Common myeloid progenitor, CD34-positive (primary cell): ENCODE measurements at regions not wholly inside any gene's neighbourhood (a gene's known extent, or its start where the extent isn't known, plus 50 kb on each side); places are given as distances from the start of the nearest gene placed in this dataset.
"Not testable (repeated sequence)": the region's sequence is repeated elsewhere in the genome, so short reads cannot be mapped to it uniquely, and the experiment has no call there.

Experiments
- CTCF ChIA-PET: fragments of 350-600 bp; sonication (Branson Sonifier 250); formaldehyde crosslinking; loops from one replicate; lab custom pipeline; 2021; ENCODE audit warnings: antibody characterized with exemption; lab: Charles Lee
- POLR2A ChIA-PET: fragments of 350-600 bp; sonication (Branson Sonifier 250); formaldehyde crosslinking; loops from one replicate; lab custom pipeline; 2021; ENCODE audit warnings: antibody characterized with exemption; lab: Charles Lee
- DNase-seq, 3 donors: peaks; one replicate each; pipeline versions ENCODE4 v3.0.0 to v3.0.0-alpha.2; 2013
- H3K27ac ChIP-seq, 2 experiments: 1 replicate in 1 of 2; 2 replicates in 1 of 2; pipeline ENCODE4 v1.7.0; 2013; ENCODE audit warnings: inconsistent platforms in 2 of 2, low read length in 2 of 2, mild to moderate bottlenecking in 2 of 2, low read depth in 1 of 2, moderate library complexity in 1 of 2; ENCODE audit not compliant: severe bottlenecking in 2 of 2, insufficient read depth in 1 of 2, poor library complexity in 1 of 2
- H3K27me3 ChIP-seq, 5 experiments: replicated peaks in 2 of 5; 1 replicate in 3 of 5; 2 replicates in 2 of 5; pipeline versions ENCODE4 v1.6.1 to v1.7.0; 2013; ENCODE audit warnings: low read length in 4 of 5, mild to moderate bottlenecking in 2 of 5, moderate library complexity in 2 of 5, inconsistent platforms in 1 of 5; ENCODE audit not compliant: insufficient read depth in 5 of 5, control insufficient read depth in 4 of 5
- H3K36me3 ChIP-seq, 4 experiments: 1 replicate in 2 of 4; 2 replicates in 2 of 4; pipeline versions ENCODE4 v1.6.1 to v1.7.0; 2013; ENCODE audit warnings: low read length in 3 of 4, control low read depth in 1 of 4, mild to moderate bottlenecking in 1 of 4; ENCODE audit not compliant: control insufficient read depth in 4 of 4, insufficient read depth in 4 of 4
- H3K4me1 ChIP-seq, 4 experiments: 1 replicate in 3 of 4; 2 replicates in 1 of 4; pipeline versions ENCODE4 v1.6.1 to v1.7.1; 2013; ENCODE audit warnings: low read length in 3 of 4, mild to moderate bottlenecking in 3 of 4, control low read depth in 1 of 4, inconsistent platforms in 1 of 4, moderate library complexity in 1 of 4; ENCODE audit not compliant: control insufficient read depth in 4 of 4, insufficient read depth in 4 of 4; ENCODE audit errors: control extremely low read depth in 1 of 4
- H3K4me3 ChIP-seq, 7 experiments: 1 replicate in 4 of 7; 2 replicates in 3 of 7; pipeline versions ENCODE4 v1.5.1 to v1.7.0; 2013; ENCODE audit warnings: mild to moderate bottlenecking in 7 of 7, low read length in 6 of 7, moderate library complexity in 6 of 7, inconsistent platforms in 2 of 7, low read depth in 2 of 7, control low read depth in 1 of 7; ENCODE audit not compliant: insufficient read depth in 4 of 7, control insufficient read depth in 1 of 7; ENCODE audit errors: extremely low read depth in 1 of 7
- H3K9me3 ChIP-seq, 5 experiments: 1 replicate in 4 of 5; 2 replicates in 1 of 5; pipeline versions ENCODE4 v1.6.1 to v1.7.1; 2013; ENCODE audit warnings: low read length in 4 of 5, mild to moderate bottlenecking in 2 of 5, inconsistent platforms in 1 of 5, low read depth in 1 of 5, moderate library complexity in 1 of 5; ENCODE audit not compliant: control insufficient read depth in 4 of 5, insufficient read depth in 2 of 5; ENCODE audit errors: control extremely low read depth in 1 of 5
- WGBS: methylation state at CpG from one replicate; pipeline ENCODE4 v1.1.5; 2013; ENCODE audit not compliant: insufficient coverage; 5-methylcytosine and 5-hydroxymethylcytosine counted together

- 86% methylated on average over 5 of the region's 5 CpGs for WGBS
- no peak for DNase-seq
- Histone ChIP-seq H3K27ac (no peak overlapping the region), H3K9me3 (peaks cover 0 to 9% (median 3%) of the 10 kb centered on the region in 5 experiments), H3K36me3 (no peaks in the 10 kb centered on the region), H3K4me1 (peaks cover 0 to 4% (median 0%) of the 10 kb centered on the region in 4 experiments), H3K27me3 (peaks cover 0 to 2% (median 0%) of the 10 kb centered on the region in 5 experiments), H3K4me3 (no peak overlapping the region)
- ChIA-PET CTCF (no interaction called here), POLR2A (no interaction called here)
These were observed 381.0 kb downstream of the TSHZ3 start for GRCh38 chr19:30968210-30968609.

GRCh38 chr19:30966486-30966885 lies 382.8 kb downstream of the TSHZ3 start:
- peaks cover 0 to 13% (median 3%) of the 10 kb centered on the region in 5 experiments for H3K9me3 ChIP-seq
- no peak overlapping the region for H3K27ac ChIP-seq
- H3K36me3 ChIP-seq = no peaks in the 10 kb centered on the region
- CTCF ChIA-PET = no interaction called here
- H3K4me3 ChIP-seq = no peak overlapping the region
- peaks cover 0 to 4% (median 0%) of the 10 kb centered on the region in 4 experiments for H3K4me1 ChIP-seq
- no peak for DNase-seq
- H3K27me3 ChIP-seq = peaks cover 0 to 4% (median 0%) of the 10 kb centered on the region in 5 experiments
- POLR2A ChIA-PET = no interaction called here
- WGBS = 92% methylated on average over 4 of the region's 4 CpGs

GRCh38 chr19:30959011-30959410 lies 390.2 kb downstream of the TSHZ3 start:
- Histone ChIP-seq H3K9me3 (peaks cover 0 to 12% (median 3%) of the 10 kb centered on the region in 5 experiments), H3K4me1 (no peaks in the 10 kb centered on the region), H3K27ac (no peak overlapping the region), H3K27me3 (peaks cover 0 to 10% (median 0%) of the 10 kb centered on the region in 5 experiments), H3K4me3 (no peak overlapping the region), H3K36me3 (no peaks in the 10 kb centered on the region)
- POLR2A ChIA-PET = no interaction called here
- no peak for DNase-seq
- CTCF ChIA-PET = no interaction called here
- 100% methylated on average over 3 of the region's 3 CpGs for WGBS

GRCh38 chr19:30955112-30956104 lies 393.8 kb downstream of the TSHZ3 start:
- Histone ChIP-seq H3K9me3 (peaks cover 0 to 1% (median 0%) of the 10 kb centered on the region in 5 experiments), H3K27ac (no peak overlapping the region), H3K4me1 (no peaks in the 10 kb centered on the region), H3K4me3 (no peak overlapping the region), H3K36me3 (no peaks in the 10 kb centered on the region), H3K27me3 (peaks cover 0 to 6% (median 0%) of the 10 kb centered on the region in 5 experiments)
- no peak for DNase-seq
- POLR2A ChIA-PET = no interaction called here
- 91% methylated on average over 7 of the region's 12 CpGs for WGBS
- CTCF ChIA-PET = interaction anchor here (1.7 kb wide), 1 partner anchor 15 kb away, joined by 3 read pairs; no protein-coding TSS in a partner anchor

GRCh38 chr19:30944276-30944932 lies 404.8 kb downstream of the TSHZ3 start:
- 91% methylated on average over 4 of the region's 6 CpGs for WGBS
- POLR2A ChIA-PET = not testable (repeated sequence)

GRCh38 chr19:30943101-30943843 lies 406.0 kb downstream of the TSHZ3 start:
- Histone ChIP-seq H3K9me3 (peaks cover 0 to 3% (median 0%) of the 10 kb centered on the region in 5 experiments), H3K27ac (no peak overlapping the region), H3K36me3 (no peaks in the 10 kb centered on the region), H3K27me3 (peaks cover 0 to 14% (median 5%) of the 10 kb centered on the region in 5 experiments), H3K4me1 (no peaks in the 10 kb centered on the region), H3K4me3 (no peak overlapping the region)
- WGBS = 89% methylated on average over 11 of the region's 13 CpGs
- ChIA-PET POLR2A (no interaction called here), CTCF (interaction anchor here (0.6 to 1.4 kb wide), 2 partner anchors 61 to 279 kb away, joined by 3 read pairs; no protein-coding TSS in a partner anchor)
- DNase-seq = no peak

More at GRCh38 chr19:30944276-30944932, 404.8 kb downstream of the TSHZ3 start:
- H3K4me1 ChIP-seq, H3K9me3 ChIP-seq, H3K4me3 ChIP-seq, H3K36me3 ChIP-seq, DNase-seq, CTCF ChIA-PET, H3K27ac ChIP-seq: not testable (repeated sequence)
- H3K27me3 ChIP-seq = peaks cover 0 to 14% (median 5%) of the 10 kb centered on the region in 5 experiments
